ENCODE measurements at regions not wholly inside any gene's neighbourhood (a gene's known extent, or its start where the extent isn't known, plus 50 kb on each side); places are given as distances from the start of the nearest gene placed in this dataset.

- in situ Hi-C loops (cut with HindIII; ENCODE audit: low sequenced_read_pairs), result no loop called here
Observed at GRCh38 chr4:151553874-151554273, 144.9 kb downstream of the FHIP1A start.

GRCh38 chr4:151555151-151555945 lies 146.4 kb downstream of the FHIP1A start:
- in situ Hi-C loops (cut with HindIII; ENCODE audit: low sequenced_read_pairs), result no loop called here
- no peak for DNase-seq (ENCODE audit: low spot score)

More at GRCh38 chr4:151553874-151554273, 144.9 kb downstream of the FHIP1A start:
- no peak for DNase-seq (ENCODE audit: low spot score)

- no peak for DNase-seq (ENCODE audit: low spot score)
- in situ Hi-C loops (cut with HindIII; ENCODE audit: low sequenced_read_pairs), result no loop called here
Observed at GRCh38 chr4:151558496-151559113, 149.6 kb downstream of the FHIP1A start.

GRCh38 chr4:151559595-151559994 lies 150.6 kb downstream of the FHIP1A start:
- in situ Hi-C loops (cut with HindIII; ENCODE audit: low sequenced_read_pairs), result no loop called here
- DNase-seq (ENCODE audit: low spot score), result no peak

- in situ Hi-C loops (cut with HindIII; ENCODE audit: low sequenced_read_pairs), result no loop called here
Observed at GRCh38 chr4:151561551-151562256, 152.7 kb downstream of the FHIP1A start.

GRCh38 chr4:151563194-151563593 lies 154.2 kb downstream of the FHIP1A start:
- no peak for DNase-seq (ENCODE audit: low spot score)
- in situ Hi-C loops (cut with HindIII; ENCODE audit: low sequenced_read_pairs), result no loop called here

More at GRCh38 chr4:151561551-151562256, 152.7 kb downstream of the FHIP1A start:
- no peak for DNase-seq (ENCODE audit: low spot score)

GRCh38 chr4:151564321-151564720 lies 155.3 kb downstream of the FHIP1A start:
- no peak for DNase-seq (ENCODE audit: low spot score)
- in situ Hi-C loops (cut with HindIII; ENCODE audit: low sequenced_read_pairs), result no loop called here

- in situ Hi-C loops (cut with HindIII; ENCODE audit: low sequenced_read_pairs), result no loop called here
- DNase-seq (ENCODE audit: low spot score), result no peak
Observed at GRCh38 chr4:151565583-151565982, 156.6 kb downstream of the FHIP1A start.

GRCh38 chr4:151566053-151566452 lies 157.1 kb downstream of the FHIP1A start:
- in situ Hi-C loops (cut with HindIII; ENCODE audit: low sequenced_read_pairs), result no loop called here

GRCh38 chr4:151567056-151567455 lies 158.1 kb downstream of the FHIP1A start:
- DNase-seq (ENCODE audit: low spot score), result no peak
- in situ Hi-C loops (cut with HindIII; ENCODE audit: low sequenced_read_pairs), result no loop called here

More at GRCh38 chr4:151566053-151566452, 157.1 kb downstream of the FHIP1A start:
- DNase-seq (ENCODE audit: low spot score), result no peak

GRCh38 chr4:151568966-151569365 lies 160.0 kb downstream of the FHIP1A start:
- no peak for DNase-seq (ENCODE audit: low spot score)
- in situ Hi-C loops (cut with HindIII; ENCODE audit: low sequenced_read_pairs), result no loop called here

GRCh38 chr4:151569650-151570049 lies 160.7 kb downstream of the FHIP1A start:
- peak; percentile 52 for DNase-seq (ENCODE audit: low spot score)
- in situ Hi-C loops (cut with HindIII; ENCODE audit: low sequenced_read_pairs), result no loop called here

GRCh38 chr4:151573474-151573873 lies 164.5 kb downstream of the FHIP1A start:
- in situ Hi-C loops (cut with HindIII; ENCODE audit: low sequenced_read_pairs), result no loop called here
- peak; percentile 65 for DNase-seq (ENCODE audit: low spot score)

GRCh38 chr4:151573945-151574344 lies 165.0 kb downstream of the FHIP1A start:
- no peak for DNase-seq (ENCODE audit: low spot score)
- in situ Hi-C loops (cut with HindIII; ENCODE audit: low sequenced_read_pairs), result no loop called here

- DNase-seq (ENCODE audit: low spot score), result no peak
- in situ Hi-C loops (cut with HindIII; ENCODE audit: low sequenced_read_pairs), result no loop called here
Observed at GRCh38 chr4:151574968-151575367, 166.0 kb downstream of the FHIP1A start.

- no peak for DNase-seq (ENCODE audit: low spot score)
- in situ Hi-C loops (cut with HindIII; ENCODE audit: low sequenced_read_pairs), result no loop called here
Observed at GRCh38 chr4:151575646-151576045, 166.7 kb downstream of the FHIP1A start.

GRCh38 chr4:151576627-151577026 lies 167.7 kb downstream of the FHIP1A start:
- DNase-seq (ENCODE audit: low spot score), result peak; percentile 52
- in situ Hi-C loops (cut with HindIII; ENCODE audit: low sequenced_read_pairs), result no loop called here

- no peak for DNase-seq (ENCODE audit: low spot score)
- in situ Hi-C loops (cut with HindIII; ENCODE audit: low sequenced_read_pairs), result no loop called here
Observed at GRCh38 chr4:151581570-151581969, 172.6 kb downstream of the FHIP1A start.

- no peak for DNase-seq (ENCODE audit: low spot score)
- in situ Hi-C loops (cut with HindIII; ENCODE audit: low sequenced_read_pairs), result no loop called here
Observed at GRCh38 chr4:151582098-151582497, 173.1 kb downstream of the FHIP1A start.
